ENCODE measurements at regions not wholly inside any gene's neighbourhood (a gene's known extent, or its start where the extent isn't known, plus 50 kb on each side); places are given as distances from the start of the nearest gene placed in this dataset.

GRCh38 chr15:95981209-95981608, 349.3 kb upstream of the NR2F2 start:
- H3K36me3 ChIP-seq (ENCODE audit: control insufficient read depth, insufficient read depth, low read length) = no peaks in the 10 kb centered on the region

GRCh38 chr15:95987299-95987698, 343.2 kb upstream of the NR2F2 start:
- Histone ChIP-seq H3K36me3 (ENCODE audit: control insufficient read depth, insufficient read depth, low read length) (no peaks in the 10 kb centered on the region), H3K27me3 (ENCODE audit: control insufficient read depth, insufficient read depth, low read length) (no peaks in the 10 kb centered on the region), H3K9ac (ENCODE audit: low read depth, low read length) (no peak overlapping the region), H3K9me3 (ENCODE audit: control insufficient read depth, insufficient read depth, low read length) (no peaks in the 10 kb centered on the region), H3K4me1 (ENCODE audit: control insufficient read depth, insufficient read depth, low read length) (peaks cover 17% of the 10 kb centered on the region), H3K27ac (ENCODE audit: low read depth, low read length) (no peak overlapping the region), H3K4me3 (ENCODE audit: low read depth, low read length) (no peak overlapping the region)

More at GRCh38 chr15:95981209-95981608, 349.3 kb upstream of the NR2F2 start:
- Histone ChIP-seq H3K4me1 (ENCODE audit: control insufficient read depth, insufficient read depth, low read length) (no peaks in the 10 kb centered on the region), H3K9ac (ENCODE audit: low read depth, low read length) (no peak overlapping the region), H3K27me3 (ENCODE audit: control insufficient read depth, insufficient read depth, low read length) (no peaks in the 10 kb centered on the region), H3K27ac (ENCODE audit: low read depth, low read length) (no peak overlapping the region), H3K9me3 (ENCODE audit: control insufficient read depth, insufficient read depth, low read length) (no peaks in the 10 kb centered on the region), H3K4me3 (ENCODE audit: low read depth, low read length) (no peak overlapping the region)

DNA sequence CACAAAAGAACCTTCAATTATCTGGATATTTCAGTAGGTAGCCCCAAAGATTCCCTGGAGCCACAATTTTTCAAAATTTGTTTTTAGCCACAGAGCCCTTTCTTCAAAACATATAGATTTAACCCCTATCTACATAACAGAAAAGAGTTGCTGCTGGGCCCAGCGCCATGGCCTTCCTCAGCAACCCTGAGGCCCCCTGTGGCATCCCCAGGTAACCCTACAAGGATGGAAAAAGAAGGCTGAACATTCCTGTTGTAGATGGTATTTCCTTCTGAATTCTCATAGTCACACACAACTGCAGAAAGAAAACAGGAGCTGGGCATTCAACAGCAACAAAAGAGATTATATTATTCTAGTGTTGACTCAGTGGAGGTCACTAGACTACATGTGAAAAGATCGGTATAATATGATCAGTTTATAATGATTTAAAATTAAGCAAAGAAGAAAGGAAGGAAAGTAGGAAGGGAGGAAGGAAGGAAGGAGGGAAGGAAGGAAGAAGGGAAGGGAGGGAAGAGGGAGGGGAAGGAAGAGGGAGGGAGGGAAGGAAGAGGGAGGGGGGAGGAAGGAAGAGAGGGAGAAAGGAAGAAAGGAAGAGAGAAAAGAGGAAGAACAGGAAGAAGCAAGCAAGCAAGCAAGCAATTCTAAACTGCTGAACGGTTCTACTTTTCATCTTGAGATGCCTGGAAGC, 342.5 kb upstream of the NR2F2 start:
- Histone ChIP-seq H3K4me3 (ENCODE audit: low read depth, low read length) (no peak overlapping the region), H3K9me3 (ENCODE audit: control insufficient read depth, insufficient read depth, low read length) (no peaks in the 10 kb centered on the region), H3K27me3 (ENCODE audit: control insufficient read depth, insufficient read depth, low read length) (no peaks in the 10 kb centered on the region), H3K36me3 (ENCODE audit: control insufficient read depth, insufficient read depth, low read length) (no peaks in the 10 kb centered on the region), H3K9ac (ENCODE audit: low read depth, low read length) (no peak overlapping the region), H3K4me1 (ENCODE audit: control insufficient read depth, insufficient read depth, low read length) (peaks cover 17% of the 10 kb centered on the region), H3K27ac (ENCODE audit: low read depth, low read length) (peak overlapping the region; percentile 38)

- no peak overlapping the region for H3K9ac ChIP-seq (ENCODE audit: low read depth, low read length)
- H3K4me3 ChIP-seq (ENCODE audit: low read depth, low read length) = no peak overlapping the region
- peaks cover 17% of the 10 kb centered on the region for H3K4me1 ChIP-seq (ENCODE audit: control insufficient read depth, insufficient read depth, low read length)
- H3K36me3 ChIP-seq (ENCODE audit: control insufficient read depth, insufficient read depth, low read length) = no peaks in the 10 kb centered on the region
- peak overlapping the region; percentile 38 for H3K27ac ChIP-seq (ENCODE audit: low read depth, low read length)
- H3K9me3 ChIP-seq (ENCODE audit: control insufficient read depth, insufficient read depth, low read length) = no peaks in the 10 kb centered on the region
- H3K27me3 ChIP-seq (ENCODE audit: control insufficient read depth, insufficient read depth, low read length) = no peaks in the 10 kb centered on the region
These were observed 342.0 kb upstream of the NR2F2 start for GRCh38 chr15:95988574-95988887.

DNA sequence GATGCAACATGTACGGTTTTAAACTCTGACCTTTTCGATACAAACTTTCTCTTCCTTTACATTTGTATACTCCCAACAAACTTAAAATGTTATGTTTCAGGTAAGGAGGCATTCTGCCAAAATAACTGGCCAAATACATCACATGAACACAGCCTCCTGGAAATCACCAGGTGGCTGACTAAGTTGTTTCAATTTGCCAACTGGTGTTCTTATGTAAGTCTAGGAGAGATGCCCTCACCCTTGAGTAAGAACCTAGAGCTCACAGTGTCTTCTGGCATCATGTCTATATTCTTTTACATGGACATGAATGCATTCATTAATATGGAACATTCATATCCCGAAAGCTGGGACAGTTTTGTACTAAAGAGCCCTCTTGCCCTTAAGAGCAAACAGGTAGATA, 341.1 kb upstream of the NR2F2 start:
- Histone ChIP-seq H3K27ac (ENCODE audit: low read depth, low read length) (no peak overlapping the region), H3K9me3 (ENCODE audit: control insufficient read depth, insufficient read depth, low read length) (no peaks in the 10 kb centered on the region), H3K4me3 (ENCODE audit: low read depth, low read length) (no peak overlapping the region), H3K4me1 (ENCODE audit: control insufficient read depth, insufficient read depth, low read length) (peaks cover 19% of the 10 kb centered on the region), H3K9ac (ENCODE audit: low read depth, low read length) (no peak overlapping the region), H3K36me3 (ENCODE audit: control insufficient read depth, insufficient read depth, low read length) (no peaks in the 10 kb centered on the region), H3K27me3 (ENCODE audit: control insufficient read depth, insufficient read depth, low read length) (no peaks in the 10 kb centered on the region)

DNA sequence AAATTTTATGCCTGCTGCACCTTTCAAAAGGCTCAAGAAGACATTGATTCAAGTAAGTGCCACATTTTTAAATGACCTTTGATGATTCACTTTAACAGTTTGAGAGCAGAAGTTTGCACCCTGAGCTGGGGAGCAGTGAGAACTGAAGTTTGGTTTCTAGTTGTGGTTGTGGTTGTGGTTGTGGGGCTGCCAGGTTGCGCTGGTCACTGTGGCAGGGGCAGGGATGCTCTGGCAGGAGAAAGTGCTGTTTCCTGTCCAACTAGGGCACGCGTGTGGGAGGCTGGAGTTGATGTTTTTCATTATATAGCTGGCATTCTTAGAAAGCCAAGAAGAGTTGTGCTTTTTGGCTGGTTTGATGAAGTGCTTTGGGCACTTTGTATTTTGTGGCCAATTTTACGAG, 339.7 kb upstream of the NR2F2 start:
- H3K9me3 ChIP-seq (ENCODE audit: control insufficient read depth, insufficient read depth, low read length) = no peaks in the 10 kb centered on the region
- H3K27ac ChIP-seq (ENCODE audit: low read depth, low read length) = no peak overlapping the region
- H3K36me3 ChIP-seq (ENCODE audit: control insufficient read depth, insufficient read depth, low read length) = no peaks in the 10 kb centered on the region
- peaks cover 32% of the 10 kb centered on the region for H3K4me1 ChIP-seq (ENCODE audit: control insufficient read depth, insufficient read depth, low read length)
- H3K9ac ChIP-seq (ENCODE audit: low read depth, low read length) = no peak overlapping the region
- no peak overlapping the region for H3K4me3 ChIP-seq (ENCODE audit: low read depth, low read length)
- H3K27me3 ChIP-seq (ENCODE audit: control insufficient read depth, insufficient read depth, low read length) = no peaks in the 10 kb centered on the region

DNA sequence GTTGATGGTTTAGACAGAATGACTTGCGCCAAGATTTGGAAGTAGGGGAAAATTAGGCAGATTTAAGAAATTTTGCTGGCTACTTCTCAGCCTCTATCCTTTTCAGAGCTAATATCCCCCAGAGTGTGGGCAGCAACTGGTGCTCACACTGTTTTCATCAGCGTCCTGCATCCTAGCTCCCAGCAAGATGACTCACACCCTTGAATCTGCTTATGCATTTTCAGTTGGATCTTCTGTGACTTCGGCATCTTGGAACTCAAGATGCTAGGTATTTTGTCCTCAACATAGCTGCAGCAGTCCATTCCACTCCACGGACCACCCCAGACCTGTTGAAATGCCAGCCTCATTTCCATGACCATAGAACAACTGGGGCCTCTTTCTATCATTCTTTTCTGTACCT, 336.1 kb upstream of the NR2F2 start:
- no peaks in the 10 kb centered on the region for H3K9me3 ChIP-seq (ENCODE audit: control insufficient read depth, insufficient read depth, low read length)
- no peaks in the 10 kb centered on the region for H3K27me3 ChIP-seq (ENCODE audit: control insufficient read depth, insufficient read depth, low read length)
- peaks cover 17% of the 10 kb centered on the region for H3K4me1 ChIP-seq (ENCODE audit: control insufficient read depth, insufficient read depth, low read length)

DNA sequence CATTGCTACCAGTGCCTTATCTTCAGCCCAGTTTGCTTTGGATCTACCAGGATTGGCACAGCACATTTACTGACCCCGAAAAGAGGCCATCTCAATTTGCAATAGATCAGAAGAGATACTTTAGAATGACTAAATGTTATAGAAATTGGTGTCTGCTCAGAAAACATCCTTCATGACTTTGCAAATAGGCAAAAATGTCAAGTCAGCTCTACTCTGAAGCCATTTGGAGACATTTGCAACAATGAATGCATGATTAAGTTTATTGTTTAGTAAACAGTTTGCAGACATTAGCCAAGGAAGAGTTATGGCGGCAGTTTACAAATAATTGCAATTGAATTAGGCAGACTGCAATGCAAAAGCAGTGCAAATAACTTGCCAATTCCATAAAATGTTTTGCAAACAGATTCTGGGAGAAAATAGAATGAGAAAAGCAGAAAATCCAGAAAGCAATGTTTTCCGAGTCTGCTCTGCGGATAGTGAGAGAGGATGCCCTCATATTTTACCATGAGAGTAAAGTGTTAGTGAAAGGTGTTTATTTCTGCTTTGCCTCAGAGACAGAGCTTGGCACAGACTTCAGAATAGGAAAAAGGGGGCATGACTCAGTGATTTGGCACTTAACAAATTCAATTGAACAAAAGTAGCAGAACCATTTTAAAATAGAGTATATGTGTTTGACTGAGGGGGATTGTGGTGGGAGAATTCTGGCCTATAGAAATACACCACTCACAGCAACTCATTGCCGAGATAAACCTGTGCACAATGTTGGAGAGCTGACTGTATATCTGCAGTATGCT, 334.9 kb upstream of the NR2F2 start:
- no peak overlapping the region for H3K4me3 ChIP-seq (ENCODE audit: low read depth, low read length)
- no peaks in the 10 kb centered on the region for H3K27me3 ChIP-seq (ENCODE audit: control insufficient read depth, insufficient read depth, low read length)
- no peak overlapping the region for H3K27ac ChIP-seq (ENCODE audit: low read depth, low read length)
- H3K9me3 ChIP-seq (ENCODE audit: control insufficient read depth, insufficient read depth, low read length) = no peaks in the 10 kb centered on the region
- H3K4me1 ChIP-seq (ENCODE audit: control insufficient read depth, insufficient read depth, low read length) = peaks cover 17% of the 10 kb centered on the region
- no peak overlapping the region for H3K9ac ChIP-seq (ENCODE audit: low read depth, low read length)
- H3K36me3 ChIP-seq (ENCODE audit: control insufficient read depth, insufficient read depth, low read length) = no peaks in the 10 kb centered on the region

More for the DNA sequence above, 336.1 kb upstream of the NR2F2 start:
- Histone ChIP-seq H3K27ac (ENCODE audit: low read depth, low read length) (no peak overlapping the region), H3K36me3 (ENCODE audit: control insufficient read depth, insufficient read depth, low read length) (no peaks in the 10 kb centered on the region), H3K4me3 (ENCODE audit: low read depth, low read length) (no peak overlapping the region), H3K9ac (ENCODE audit: low read depth, low read length) (no peak overlapping the region)

DNA sequence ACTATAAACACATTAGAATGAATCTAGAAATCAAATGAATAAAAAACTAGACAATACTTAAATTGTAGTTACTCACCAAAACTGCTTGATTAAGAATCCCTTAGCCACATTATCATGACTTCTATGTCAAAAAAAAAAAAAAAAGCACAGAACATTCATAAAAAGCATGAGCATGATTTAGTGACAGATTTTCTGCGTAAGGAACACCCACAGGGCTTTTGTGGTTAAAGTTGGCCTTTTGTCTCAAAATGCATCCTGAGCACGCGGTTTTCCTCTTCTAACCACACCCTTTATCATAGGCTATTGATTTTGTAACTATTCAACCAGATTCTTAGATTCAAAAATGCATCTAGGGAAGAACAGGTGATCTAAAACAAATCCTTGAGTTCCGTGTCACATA, 334.0 kb upstream of the NR2F2 start:
- Histone ChIP-seq H3K9me3 (ENCODE audit: control insufficient read depth, insufficient read depth, low read length) (no peaks in the 10 kb centered on the region), H3K4me3 (ENCODE audit: low read depth, low read length) (no peak overlapping the region), H3K27me3 (ENCODE audit: control insufficient read depth, insufficient read depth, low read length) (no peaks in the 10 kb centered on the region), H3K9ac (ENCODE audit: low read depth, low read length) (no peak overlapping the region), H3K36me3 (ENCODE audit: control insufficient read depth, insufficient read depth, low read length) (no peaks in the 10 kb centered on the region), H3K27ac (ENCODE audit: low read depth, low read length) (no peak overlapping the region), H3K4me1 (ENCODE audit: control insufficient read depth, insufficient read depth, low read length) (peaks cover 17% of the 10 kb centered on the region)

- Histone ChIP-seq H3K36me3 (ENCODE audit: control insufficient read depth, insufficient read depth, low read length) (no peaks in the 10 kb centered on the region), H3K9ac (ENCODE audit: low read depth, low read length) (no peak overlapping the region), H3K27me3 (ENCODE audit: control insufficient read depth, insufficient read depth, low read length) (no peaks in the 10 kb centered on the region), H3K4me3 (ENCODE audit: low read depth, low read length) (no peak overlapping the region), H3K9me3 (ENCODE audit: control insufficient read depth, insufficient read depth, low read length) (no peaks in the 10 kb centered on the region), H3K4me1 (ENCODE audit: control insufficient read depth, insufficient read depth, low read length) (peaks cover 17% of the 10 kb centered on the region), H3K27ac (ENCODE audit: low read depth, low read length) (no peak overlapping the region)
These were observed 331.6 kb upstream of the NR2F2 start for GRCh38 chr15:95998935-95999334.
